ENCODE measurements at regions not wholly inside any gene's neighbourhood (a gene's known extent, or its start where the extent isn't known, plus 50 kb on each side); places are given as distances from the start of the nearest gene placed in this dataset.

DNA sequence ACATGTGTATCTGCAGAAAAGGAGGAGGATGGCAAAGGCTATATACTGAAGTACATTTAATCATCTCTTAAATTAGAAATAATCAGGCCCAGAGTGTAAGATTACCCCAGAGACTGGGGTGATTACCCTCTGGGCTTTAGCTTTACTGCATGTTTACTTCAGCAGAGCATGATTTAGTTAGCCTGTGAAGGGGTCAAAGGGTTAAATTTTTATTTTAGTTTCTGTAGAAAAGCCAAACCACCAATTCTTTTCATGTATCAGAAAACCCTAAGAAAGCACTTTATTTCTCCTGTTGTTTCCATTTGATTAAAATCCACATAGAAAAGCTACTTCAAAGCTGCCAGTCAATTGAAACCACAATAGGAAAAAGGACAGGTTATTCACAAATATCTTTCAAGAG is 101.5 kb upstream of the LSM8 start:
- Histone ChIP-seq H3K4ac (ENCODE audit: low read depth, low read length) (no peak overlapping the region), H2BK5ac (ENCODE audit: low read depth, low read length, poor library complexity, severe bottlenecking) (no peak overlapping the region), H3K27me3 (ENCODE audit: control insufficient read depth, insufficient read depth, low read length) (no peaks in the 10 kb centered on the region), H2BK15ac (ENCODE audit: low read depth, low read length) (no peak overlapping the region), H2AFZ (replicated peaks; ENCODE audit: low read length, poor library complexity) (no peak overlapping the region), H3K27ac (ENCODE audit: insufficient read depth, low read length) (no peak overlapping the region), H2BK120ac (ENCODE audit: low read depth, low read length) (no peak overlapping the region), H3K56ac (ENCODE audit: extremely low read depth, insufficient read depth, low read length) (no peak overlapping the region), H3K4me2 (ENCODE audit: low read depth, low read length) (no peak overlapping the region), H2BK20ac (ENCODE audit: low read depth, low read length) (no peak overlapping the region), H4K91ac (ENCODE audit: insufficient read depth, low read depth, low read length) (no peak overlapping the region), H3K18ac (ENCODE audit: low read depth, low read length) (no peak overlapping the region), H3K79me1 (ENCODE audit: low read depth in 1 of 2, low read length in 2 of 2) (no peaks in the 10 kb centered on the region), H3K14ac (replicated peaks; ENCODE audit: low read depth, low read length) (no peak overlapping the region), H3K4me1 (ENCODE audit: control insufficient read depth, insufficient read depth, low read length) (no peaks in the 10 kb centered on the region), H4K8ac (ENCODE audit: low read depth in 2 of 2, low read length in 2 of 2) (no peak overlapping the region), H3K9me1 (ENCODE audit: insufficient read depth, low read length) (no peaks in the 10 kb centered on the region), H3K36me3 (ENCODE audit: control insufficient read depth, insufficient read depth, low read length) (no peaks in the 10 kb centered on the region), H4K5ac (ENCODE audit: low read depth, low read length) (no peak overlapping the region), H3K23ac (ENCODE audit: low read depth, low read length) (no peak overlapping the region), H3K4me3 (ENCODE audit: insufficient read depth, low read depth, low read length) (no peak overlapping the region), H4K20me1 (ENCODE audit: insufficient read depth, low read length) (no peaks in the 10 kb centered on the region), H3K9me3 (ENCODE audit: control insufficient read depth, insufficient read depth, low read length) (no peaks in the 10 kb centered on the region), H2AK9ac (replicated peaks; ENCODE audit: low read depth, low read length, poor library complexity) (no peak overlapping the region), H2AK5ac (ENCODE audit: low read depth, low read length) (no peak overlapping the region), H3K9ac (ENCODE audit: low read depth, low read length) (no peak overlapping the region)
- BruUV-seq (replicated peaks) = no TSS peak
- TF ChIP-seq BHLHE40 (IDR thresholded peaks at IDR 0.05; ENCODE audit: low read depth, low read length) (no peak), NFE2L2 (IDR thresholded peaks at IDR 0.05; ENCODE audit: low read depth, low read length) (no peak), SMC3 (IDR thresholded peaks at IDR 0.05; ENCODE audit: low read depth, low read length) (no peak), USF2 (IDR thresholded peaks at IDR 0.05; ENCODE audit: low read depth, low read length) (no peak), POLR2A (IDR thresholded peaks at IDR 0.05; ENCODE audit: low read depth, low read length) (no peak), MXI1 (IDR thresholded peaks at IDR 0.05; ENCODE audit: borderline replicate concordance, low read depth, low read length) (no peak)
- TF ChIP-seq, protein P1, sequence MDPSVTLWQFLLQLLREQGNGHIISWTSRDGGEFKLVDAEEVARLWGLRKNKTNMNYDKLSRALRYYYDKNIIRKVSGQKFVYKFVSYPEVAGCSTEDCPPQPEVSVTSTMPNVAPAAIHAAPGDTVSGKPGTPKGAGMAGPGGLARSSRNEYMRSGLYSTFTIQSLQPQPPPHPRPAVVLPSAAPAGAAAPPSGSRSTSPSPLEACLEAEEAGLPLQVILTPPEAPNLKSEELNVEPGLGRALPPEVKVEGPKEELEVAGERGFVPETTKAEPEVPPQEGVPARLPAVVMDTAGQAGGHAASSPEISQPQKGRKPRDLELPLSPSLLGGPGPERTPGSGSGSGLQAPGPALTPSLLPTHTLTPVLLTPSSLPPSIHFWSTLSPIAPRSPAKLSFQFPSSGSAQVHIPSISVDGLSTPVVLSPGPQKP (IDR thresholded peaks at IDR 0.05; ENCODE audit: borderline replicate concordance, low read depth, low read length) = no peak
- ATAC-seq (ENCODE audit: low read depth) (no peak), DNase-seq (no peak)
- ChIA-PET POLR2A (ENCODE audit: unreplicated experiment) (no interaction called here), CTCF (no interaction called here)
- intact Hi-C loops (cut with micrococcal nuclease) (no loop called here), in situ Hi-C loops (cut with MboI; ENCODE audit: low sequenced_read_pairs) (loop anchor here (25.0 kb wide), 1 partner anchor 320 kb away; no protein-coding TSS in a partner anchor), dilution Hi-C loops (cut with HindIII; ENCODE audit: low sequenced_read_pairs, unreplicated experiment) (no loop called here)

All from IMR-90 (cell line).